Endothelial cell of umbilical vein (primary cell): ENCODE measurements at regions not wholly inside any gene's neighbourhood (a gene's known extent, or its start where the extent isn't known, plus 50 kb on each side); places are given as distances from the start of the nearest gene placed in this dataset.

Experiments used
- EZH2 ChIP-seq: IDR thresholded peaks from 2 replicates; pipeline ENCODE4 v1.6.1; 2012; ENCODE audit warnings: borderline replicate concordance, low read depth, mild to moderate bottlenecking, moderate library complexity, low read length, inconsistent platforms; ENCODE audit not compliant: severe bottlenecking
- JUN ChIP-seq: IDR thresholded peaks from 2 replicates; pipeline ENCODE4 v1.6.1; 2011; ENCODE audit warnings: borderline replicate concordance, low read depth; ENCODE audit not compliant: insufficient read length, insufficient read depth
- POLR2A ChIP-seq: IDR thresholded peaks from 2 replicates; pipeline ENCODE4 v1.6.1; 2012; ENCODE audit warnings: low read depth, mild to moderate bottlenecking, control low read depth, low read length
- POLR2AphosphoS5 ChIP-seq: IDR thresholded peaks from 2 replicates; pipeline ENCODE4 v1.6.1; 2012; ENCODE audit warnings: low read depth, mild to moderate bottlenecking, control low read depth, low read length, moderate library complexity; ENCODE audit not compliant: insufficient read depth
- TF ChIP-seq, protein P1 (sequence below), 2 donors: IDR thresholded peaks; 1 replicate in 1 of 2; 2 replicates in 1 of 2; pipeline ENCODE4 v1.5.1; 2011; ENCODE audit warnings: low read length in 2 of 2, mild to moderate bottlenecking in 2 of 2, moderate library complexity in 2 of 2, control low read depth in 1 of 2, inconsistent platforms in 1 of 2, low read depth in 1 of 2; ENCODE audit not compliant: insufficient read depth in 1 of 2; ENCODE audit errors: extremely low read depth in 1 of 2
- TF ChIP-seq, protein P2 (sequence below): IDR thresholded peaks from 2 replicates; pipeline ENCODE4 v1.6.1; 2011; ENCODE audit not compliant: insufficient read depth, insufficient read length

DNA sequence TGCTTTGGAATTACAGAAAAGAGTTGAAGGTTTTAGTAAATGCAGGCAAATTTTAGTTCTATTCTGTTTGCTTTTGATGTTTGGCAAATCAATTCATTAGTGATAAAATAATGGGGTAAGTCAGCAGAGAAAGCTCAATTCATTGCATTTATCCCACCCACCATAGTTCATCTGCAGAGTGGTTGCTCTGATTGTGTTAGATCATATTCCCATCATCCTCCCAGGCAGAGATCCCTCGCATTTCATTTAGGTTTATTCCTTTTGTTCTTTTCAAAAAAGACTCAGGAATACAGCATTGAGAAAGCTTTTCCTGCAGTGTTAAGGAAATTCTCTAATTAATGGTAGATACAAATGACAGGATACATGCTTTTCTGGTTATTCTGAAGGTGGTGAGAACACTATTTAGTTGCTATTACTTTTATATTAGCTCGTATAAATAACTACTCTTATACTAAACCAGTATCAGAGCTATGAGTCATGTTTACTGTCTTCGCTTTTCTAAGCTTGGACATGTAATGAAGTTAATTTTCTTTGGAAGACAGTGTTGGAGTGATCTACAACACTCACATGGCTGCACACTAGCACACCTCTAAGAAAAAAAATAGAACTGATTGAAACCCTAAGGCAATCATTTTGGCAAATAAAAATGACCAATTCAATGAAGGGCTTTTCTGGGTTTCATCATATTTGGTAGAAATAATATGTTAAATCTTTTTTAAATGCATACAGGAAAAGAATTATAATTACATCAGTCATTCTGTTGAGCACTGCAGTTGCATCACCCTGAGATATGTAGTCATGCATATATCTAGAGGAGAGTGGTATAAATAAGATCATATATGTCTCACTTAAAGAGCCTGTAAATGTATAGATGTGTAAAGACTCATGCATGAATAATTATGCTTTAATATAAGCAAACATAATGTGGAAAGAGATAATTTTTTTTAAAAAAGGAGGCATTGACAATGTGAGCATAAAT lies 351.6 kb downstream of the PCDH7 start:
- TF ChIP-seq, protein P1, sequence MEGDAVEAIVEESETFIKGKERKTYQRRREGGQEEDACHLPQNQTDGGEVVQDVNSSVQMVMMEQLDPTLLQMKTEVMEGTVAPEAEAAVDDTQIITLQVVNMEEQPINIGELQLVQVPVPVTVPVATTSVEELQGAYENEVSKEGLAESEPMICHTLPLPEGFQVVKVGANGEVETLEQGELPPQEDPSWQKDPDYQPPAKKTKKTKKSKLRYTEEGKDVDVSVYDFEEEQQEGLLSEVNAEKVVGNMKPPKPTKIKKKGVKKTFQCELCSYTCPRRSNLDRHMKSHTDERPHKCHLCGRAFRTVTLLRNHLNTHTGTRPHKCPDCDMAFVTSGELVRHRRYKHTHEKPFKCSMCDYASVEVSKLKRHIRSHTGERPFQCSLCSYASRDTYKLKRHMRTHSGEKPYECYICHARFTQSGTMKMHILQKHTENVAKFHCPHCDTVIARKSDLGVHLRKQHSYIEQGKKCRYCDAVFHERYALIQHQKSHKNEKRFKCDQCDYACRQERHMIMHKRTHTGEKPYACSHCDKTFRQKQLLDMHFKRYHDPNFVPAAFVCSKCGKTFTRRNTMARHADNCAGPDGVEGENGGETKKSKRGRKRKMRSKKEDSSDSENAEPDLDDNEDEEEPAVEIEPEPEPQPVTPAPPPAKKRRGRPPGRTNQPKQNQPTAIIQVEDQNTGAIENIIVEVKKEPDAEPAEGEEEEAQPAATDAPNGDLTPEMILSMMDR (IDR thresholded peaks at IDR 0.05; ENCODE audit: extremely low read depth in 1 of 2, insufficient read depth in 1 of 2, low read depth in 1 of 2, low read length in 2 of 2): no peak
- TF ChIP-seq POLR2AphosphoS5 (no peak), JUN (no peak), EZH2 (no peak), POLR2A (no peak)
- TF ChIP-seq, protein P2, sequence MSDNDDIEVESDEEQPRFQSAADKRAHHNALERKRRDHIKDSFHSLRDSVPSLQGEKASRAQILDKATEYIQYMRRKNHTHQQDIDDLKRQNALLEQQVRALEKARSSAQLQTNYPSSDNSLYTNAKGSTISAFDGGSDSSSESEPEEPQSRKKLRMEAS: no peak
